Right lobe of liver (tissue), 6 donors: ENCODE measurements at regions not wholly inside any gene's neighbourhood (a gene's known extent, or its start where the extent isn't known, plus 50 kb on each side); places are given as distances from the start of the nearest gene placed in this dataset.

Experiments
- ATAC-seq, 4 donors: fragments of 200-7000 bp; cut with Tn5 transposase; one replicate each; pipeline ENCODE4 v1.9.1; 2020; ENCODE audit warnings: mild to moderate bottlenecking in 4 of 4, moderate library complexity in 4 of 4
- DNase-seq, 3 donors: peaks; one replicate each; pipeline ENCODE4 v3.0.0-alpha.2; 2020
- H3K27ac ChIP-seq, 3 donors: fragments of 200-600 bp; one replicate each; pipeline ENCODE4 v1.8.0; 2022
- H3K27me3 ChIP-seq, 2 donors: fragments of 200-600 bp; one replicate each; pipeline ENCODE4 v1.8.0; 2022
- H3K36me3 ChIP-seq, 4 donors: fragments of 200-600 bp; sonication (generic) in 1 of 4; one replicate each; pipeline versions ENCODE4 v1.5.1 to v1.8.0; 2017 to 2022; ENCODE audit warnings: control low read depth in 1 of 4
- H3K4me1 ChIP-seq, 4 donors: fragments of 200-600 bp; sonication (generic) in 1 of 4; one replicate each; pipeline versions ENCODE4 v1.5.1 to v1.8.0; 2017 to 2022; ENCODE audit warnings: control low read depth in 1 of 4
- H3K4me3 ChIP-seq, 3 donors: fragments of 200-600 bp; one replicate each; pipeline ENCODE4 v1.8.0; 2022
- H3K9me3 ChIP-seq, 4 donors: fragments of 200-600 bp; sonication (generic) in 1 of 4; one replicate each; pipeline versions ENCODE4 v1.5.1 to v1.8.0; 2017 to 2022; ENCODE audit warnings: control low read depth in 1 of 4
- CTCF ChIP-seq, 4 donors: fragments of 200-600 bp in 3 of 4; fragments of 450-650 bp in 1 of 4; IDR thresholded peaks; one replicate each; pipeline versions ENCODE4 v1.5.1 to v1.8.0; 2016 to 2022; ENCODE audit warnings: antibody characterized with exemption in 4 of 4, mild to moderate bottlenecking in 2 of 4
- POLR2A ChIP-seq: fragments of 450-650 bp; IDR thresholded peaks from one replicate; pipeline ENCODE4 v1.6.1; 2017; ENCODE audit warnings: antibody characterized with exemption, mild to moderate bottlenecking
- whole genome bisulfite sequencing: methylation state at CpG from one replicate; pipeline ENCODE4 v1.1.6; 2018; ENCODE audit warnings: low coverage, low lambda C conversion rate; ENCODE audit not compliant: insufficient coverage; ENCODE audit errors: missing lambda C conversion rate; 5-methylcytosine and 5-hydroxymethylcytosine counted together
- intact Hi-C, 2 donors: fragments of 100-400 bp; cut with DNase I; formaldehyde crosslinking; loops; one replicate each; pipeline versions ENCODE4 v1.11.2 to v1.14.1; 2022
- donor health status: DM: no; HTN: yes; CAD: no.
- donor health status: DM: no; HTN: no; CAD: no.
- donor health status: DM: no; HTN: no; CAD: no.
- donor health status: DM: no; HTN: yes; CAD: no.
- donor health status: DM: no; HTN: yes; CAD: no.

GRCh38 chr4:155119006-155119405 lies 89.4 kb upstream of the NPY2R start:
- DNase-seq: no peak
- Histone ChIP-seq H3K27me3 (no peaks in the 10 kb centered on the region), H3K4me3 (no peak overlapping the region), H3K4me1 (no peaks in the 10 kb centered on the region), H3K36me3 (no peaks in the 10 kb centered on the region), H3K9me3 (no peaks in the 10 kb centered on the region), H3K27ac (no peak overlapping the region)
- ATAC-seq: no peak
- intact Hi-C loops: no loop called here
- TF ChIP-seq CTCF (IDR thresholded peaks at IDR 0.05): no peak
- no peak for TF ChIP-seq POLR2A

DNA sequence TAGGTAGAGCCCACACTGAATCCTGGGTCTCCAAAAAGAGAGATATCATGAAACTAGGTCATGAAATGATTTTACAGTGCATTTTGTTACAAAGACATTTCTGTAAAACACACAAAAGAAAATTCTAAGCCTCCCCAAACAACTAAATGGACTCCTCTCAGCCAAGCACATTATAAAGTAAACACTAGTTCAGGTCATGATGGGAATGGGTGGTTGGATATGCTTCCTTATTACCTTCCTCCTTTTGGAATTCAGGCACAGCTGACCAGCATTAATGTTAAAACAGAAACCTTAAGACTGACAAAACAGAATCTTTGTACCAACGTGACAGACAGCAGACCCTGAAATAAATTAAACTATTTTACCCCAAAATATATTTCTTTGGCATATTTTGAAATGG lies 87.9 kb upstream of the NPY2R start:
- no peak for DNase-seq
- WGBS: 5% methylated on average over 1 of the region's 1 CpG
- Histone ChIP-seq H3K36me3 (no peaks in the 10 kb centered on the region), H3K4me3 (no peak overlapping the region), H3K27me3 (no peaks in the 10 kb centered on the region), H3K9me3 (no peaks in the 10 kb centered on the region), H3K27ac (no peak overlapping the region), H3K4me1 (no peaks in the 10 kb centered on the region)
- ATAC-seq: no peak
- TF ChIP-seq CTCF (IDR thresholded peaks at IDR 0.05) (no peak), POLR2A (no peak)
- intact Hi-C loops: no loop called here

DNA sequence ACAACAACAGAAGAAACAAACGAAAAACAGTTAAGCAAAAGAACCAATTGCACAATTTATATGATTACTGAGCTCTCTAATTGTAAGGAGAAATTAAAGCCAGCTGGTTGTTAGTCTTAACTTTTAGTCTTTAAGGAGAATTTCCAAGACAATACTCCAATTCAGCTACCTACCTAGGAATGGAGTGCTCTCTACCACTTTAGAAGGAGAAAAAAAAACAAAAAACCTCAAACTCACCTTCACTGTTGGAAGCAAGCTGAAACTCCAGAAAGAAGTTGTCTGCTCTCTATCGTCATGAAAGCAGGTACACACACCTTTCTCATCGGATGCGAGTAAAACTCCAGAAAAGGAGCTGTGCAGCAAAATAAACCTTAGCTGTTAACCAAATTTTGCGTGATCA lies 86.1 kb upstream of the NPY2R start:
- H3K9me3 ChIP-seq: no peaks in the 10 kb centered on the region
- 64% methylated on average over 4 of the region's 5 CpGs for WGBS
- no peak overlapping the region for H3K4me3 ChIP-seq
- ATAC-seq: no peak
- no peaks in the 10 kb centered on the region for H3K36me3 ChIP-seq
- H3K27ac ChIP-seq: no peak overlapping the region
- DNase-seq: no peak
- no peak for TF ChIP-seq POLR2A
- TF ChIP-seq CTCF (IDR thresholded peaks at IDR 0.05): no peak
- H3K4me1 ChIP-seq: no peaks in the 10 kb centered on the region
- intact Hi-C loops: no loop called here
- no peaks in the 10 kb centered on the region for H3K27me3 ChIP-seq

- intact Hi-C loops: no loop called here
- no peaks in the 10 kb centered on the region for H3K9me3 ChIP-seq
- H3K36me3 ChIP-seq: no peaks in the 10 kb centered on the region
- TF ChIP-seq POLR2A (no peak), CTCF (IDR thresholded peaks at IDR 0.05) (no peak)
- no peaks in the 10 kb centered on the region for H3K4me1 ChIP-seq
- H3K27ac ChIP-seq: no peak overlapping the region
- ATAC-seq (no peak), DNase-seq (no peak)
- no peaks in the 10 kb centered on the region for H3K27me3 ChIP-seq
- no peak overlapping the region for H3K4me3 ChIP-seq
Observed at GRCh38 chr4:155134136-155134535, 74.3 kb upstream of the NPY2R start.

DNA sequence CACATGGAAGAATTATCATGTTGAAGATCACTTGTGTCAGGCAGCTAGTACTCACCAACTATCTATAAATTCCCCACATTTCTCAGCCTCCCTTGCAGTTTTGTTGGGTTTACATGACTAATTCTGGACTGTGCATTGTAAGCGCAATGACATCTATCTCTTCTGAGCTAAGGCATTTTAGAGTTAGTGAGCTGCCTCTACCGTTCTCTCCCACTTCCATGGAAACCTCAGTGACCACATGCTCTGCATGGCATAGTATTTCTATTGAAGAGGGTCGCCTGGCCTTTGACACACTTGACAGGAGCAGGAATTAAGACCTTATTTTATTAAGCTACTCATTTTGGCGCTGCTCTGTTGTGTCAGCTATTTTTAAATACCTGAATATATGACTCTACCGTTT lies 67.5 kb upstream of the NPY2R start:
- no peaks in the 10 kb centered on the region for H3K36me3 ChIP-seq
- TF ChIP-seq CTCF (IDR thresholded peaks at IDR 0.05) (no peak), POLR2A (no peak)
- no peak overlapping the region for H3K4me3 ChIP-seq
- no peak overlapping the region for H3K27ac ChIP-seq
- intact Hi-C loops: no loop called here
- H3K4me1 ChIP-seq: no peaks in the 10 kb centered on the region
- ATAC-seq (no peak), DNase-seq (no peak)
- 61% methylated on average over 5 of the region's 5 CpGs for WGBS
- no peaks in the 10 kb centered on the region for H3K9me3 ChIP-seq
- no peaks in the 10 kb centered on the region for H3K27me3 ChIP-seq
